ENCODE measurements at regions not wholly inside any gene's neighbourhood (a gene's known extent, or its start where the extent isn't known, plus 50 kb on each side); places are given as distances from the start of the nearest gene placed in this dataset.
"Not testable (repeated sequence)": the region's sequence is repeated elsewhere in the genome, so short reads cannot be mapped to it uniquely, and the experiment has no call there.

GRCh38 chr9:33687779-33688178 lies 107.6 kb upstream of the PRSS3 start:
- no peak overlapping the region for H3K4me3 ChIP-seq
- no peak overlapping the region for H3K27ac ChIP-seq

- no peak overlapping the region for H3K4me3 ChIP-seq
- H3K27ac ChIP-seq, result no peak overlapping the region
Observed at GRCh38 chr9:33690143-33690933, 105.0 kb upstream of the PRSS3 start.

GRCh38 chr9:33695299-33695698 lies 100.1 kb upstream of the PRSS3 start:
- Histone ChIP-seq H3K4me3 (no peak overlapping the region), H3K27ac (no peak overlapping the region)

GRCh38 chr9:33695856-33696255 lies 99.5 kb upstream of the PRSS3 start:
- H3K4me3 ChIP-seq, result no peak overlapping the region

GRCh38 chr9:33697171-33697570 lies 98.2 kb upstream of the PRSS3 start:
- Histone ChIP-seq H3K4me3 (no peak overlapping the region), H3K27ac (no peak overlapping the region)

More at GRCh38 chr9:33695856-33696255, 99.5 kb upstream of the PRSS3 start:
- H3K27ac ChIP-seq, result no peak overlapping the region

GRCh38 chr9:33698267-33698666 lies 97.1 kb upstream of the PRSS3 start:
- Histone ChIP-seq H3K27ac (no peak overlapping the region), H3K4me3 (no peak overlapping the region)

GRCh38 chr9:33700940-33701339 lies 94.4 kb upstream of the PRSS3 start:
- not testable (repeated sequence) for H3K4me3 ChIP-seq, H3K27ac ChIP-seq

- Histone ChIP-seq H3K27ac (no peak overlapping the region), H3K4me3 (no peak overlapping the region)
Observed at GRCh38 chr9:33703430-33704102, 91.8 kb upstream of the PRSS3 start.

- not testable (repeated sequence) for H3K27ac ChIP-seq, H3K4me3 ChIP-seq
Observed at GRCh38 chr9:33705440-33705839, 89.9 kb upstream of the PRSS3 start.

GRCh38 chr9:33708441-33708840 lies 86.9 kb upstream of the PRSS3 start:
- H3K27ac ChIP-seq, result no peak overlapping the region
- no peak overlapping the region for H3K4me3 ChIP-seq

- Histone ChIP-seq H3K27ac (no peak overlapping the region), H3K4me3 (no peak overlapping the region)
Observed at GRCh38 chr9:33709269-33709668, 86.1 kb upstream of the PRSS3 start.

GRCh38 chr9:33711418-33711817 lies 83.9 kb upstream of the PRSS3 start:
- H3K4me3 ChIP-seq, H3K27ac ChIP-seq: not testable (repeated sequence)

- H3K4me3 ChIP-seq, result no peak overlapping the region
- no peak overlapping the region for H3K27ac ChIP-seq
Observed at GRCh38 chr9:33714989-33715388, 80.4 kb upstream of the PRSS3 start.

GRCh38 chr9:33718987-33719386 lies 76.4 kb upstream of the PRSS3 start:
- no peak overlapping the region for H3K4me3 ChIP-seq
- H3K27ac ChIP-seq, result peak overlapping the region in 1 of 21 experiments; percentile 1

- no peak overlapping the region for H3K4me3 ChIP-seq
- H3K27ac ChIP-seq, result no peak overlapping the region
Observed at GRCh38 chr9:33719581-33720374, 75.6 kb upstream of the PRSS3 start.

- Histone ChIP-seq H3K4me3 (no peak overlapping the region), H3K27ac (no peak overlapping the region)
Observed at GRCh38 chr9:33721674-33722358, 73.5 kb upstream of the PRSS3 start.

- Histone ChIP-seq H3K27ac (no peak overlapping the region), H3K4me3 (no peak overlapping the region)
Observed at GRCh38 chr9:33722359-33722675, 73.0 kb upstream of the PRSS3 start.

- no peak overlapping the region for H3K4me3 ChIP-seq
- no peak overlapping the region for H3K27ac ChIP-seq
Observed at GRCh38 chr9:33728613-33729012, 66.7 kb upstream of the PRSS3 start.

GRCh38 chr9:33731142-33731541 lies 64.2 kb upstream of the PRSS3 start:
- Histone ChIP-seq H3K4me3 (no peak overlapping the region), H3K27ac (no peak overlapping the region)

GRCh38 chr9:33731625-33732024 lies 63.7 kb upstream of the PRSS3 start:
- H3K27ac ChIP-seq, result no peak overlapping the region
- no peak overlapping the region for H3K4me3 ChIP-seq

Measured in skin epidermis (tissue), 12 donors.